ENCODE measurements at regions not wholly inside any gene's neighbourhood (a gene's known extent, or its start where the extent isn't known, plus 50 kb on each side); places are given as distances from the start of the nearest gene placed in this dataset.

DNA sequence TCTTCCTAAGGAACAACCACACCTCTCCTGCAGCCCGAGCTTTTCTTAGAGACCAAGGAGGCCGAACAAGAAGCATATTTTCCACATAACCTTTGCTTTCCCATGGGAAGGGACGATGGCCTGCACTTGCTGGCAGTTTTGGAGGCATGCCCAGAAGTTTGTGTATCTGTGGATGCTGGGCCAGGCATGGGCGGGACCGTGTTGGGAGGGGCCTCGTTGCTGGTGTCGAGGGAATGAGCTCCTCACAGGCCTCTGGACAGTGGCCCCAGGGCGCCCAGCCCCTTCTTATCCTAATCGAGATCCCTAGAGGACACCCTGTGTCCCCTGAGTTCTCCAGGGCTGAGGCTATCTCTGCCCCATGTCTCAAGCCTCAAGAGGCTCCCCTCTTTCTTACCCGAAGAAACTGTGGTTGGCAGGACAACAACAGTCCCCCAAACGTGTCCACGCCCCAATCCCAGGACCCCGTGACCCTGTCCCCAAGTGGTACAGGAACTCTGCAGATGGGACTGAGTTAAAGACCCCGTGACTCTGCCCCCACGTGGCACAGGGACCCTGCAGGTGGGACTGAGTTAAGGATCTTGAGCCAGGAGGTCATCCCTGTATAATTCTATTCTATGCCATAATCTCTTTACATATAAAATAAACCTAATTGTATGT lies 99.5 kb upstream of the BHLHE23 start:
- TF ChIP-seq, protein P1, sequence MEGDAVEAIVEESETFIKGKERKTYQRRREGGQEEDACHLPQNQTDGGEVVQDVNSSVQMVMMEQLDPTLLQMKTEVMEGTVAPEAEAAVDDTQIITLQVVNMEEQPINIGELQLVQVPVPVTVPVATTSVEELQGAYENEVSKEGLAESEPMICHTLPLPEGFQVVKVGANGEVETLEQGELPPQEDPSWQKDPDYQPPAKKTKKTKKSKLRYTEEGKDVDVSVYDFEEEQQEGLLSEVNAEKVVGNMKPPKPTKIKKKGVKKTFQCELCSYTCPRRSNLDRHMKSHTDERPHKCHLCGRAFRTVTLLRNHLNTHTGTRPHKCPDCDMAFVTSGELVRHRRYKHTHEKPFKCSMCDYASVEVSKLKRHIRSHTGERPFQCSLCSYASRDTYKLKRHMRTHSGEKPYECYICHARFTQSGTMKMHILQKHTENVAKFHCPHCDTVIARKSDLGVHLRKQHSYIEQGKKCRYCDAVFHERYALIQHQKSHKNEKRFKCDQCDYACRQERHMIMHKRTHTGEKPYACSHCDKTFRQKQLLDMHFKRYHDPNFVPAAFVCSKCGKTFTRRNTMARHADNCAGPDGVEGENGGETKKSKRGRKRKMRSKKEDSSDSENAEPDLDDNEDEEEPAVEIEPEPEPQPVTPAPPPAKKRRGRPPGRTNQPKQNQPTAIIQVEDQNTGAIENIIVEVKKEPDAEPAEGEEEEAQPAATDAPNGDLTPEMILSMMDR (IDR thresholded peaks at IDR 0.05): no peak
- H3K4me3 ChIP-seq: no peak overlapping the region
- H3K27ac ChIP-seq: peak overlapping the region in 1 of 2 donors; percentile 61
- DNase-seq (ENCODE audit: low spot score): peak; percentile 82

DNA sequence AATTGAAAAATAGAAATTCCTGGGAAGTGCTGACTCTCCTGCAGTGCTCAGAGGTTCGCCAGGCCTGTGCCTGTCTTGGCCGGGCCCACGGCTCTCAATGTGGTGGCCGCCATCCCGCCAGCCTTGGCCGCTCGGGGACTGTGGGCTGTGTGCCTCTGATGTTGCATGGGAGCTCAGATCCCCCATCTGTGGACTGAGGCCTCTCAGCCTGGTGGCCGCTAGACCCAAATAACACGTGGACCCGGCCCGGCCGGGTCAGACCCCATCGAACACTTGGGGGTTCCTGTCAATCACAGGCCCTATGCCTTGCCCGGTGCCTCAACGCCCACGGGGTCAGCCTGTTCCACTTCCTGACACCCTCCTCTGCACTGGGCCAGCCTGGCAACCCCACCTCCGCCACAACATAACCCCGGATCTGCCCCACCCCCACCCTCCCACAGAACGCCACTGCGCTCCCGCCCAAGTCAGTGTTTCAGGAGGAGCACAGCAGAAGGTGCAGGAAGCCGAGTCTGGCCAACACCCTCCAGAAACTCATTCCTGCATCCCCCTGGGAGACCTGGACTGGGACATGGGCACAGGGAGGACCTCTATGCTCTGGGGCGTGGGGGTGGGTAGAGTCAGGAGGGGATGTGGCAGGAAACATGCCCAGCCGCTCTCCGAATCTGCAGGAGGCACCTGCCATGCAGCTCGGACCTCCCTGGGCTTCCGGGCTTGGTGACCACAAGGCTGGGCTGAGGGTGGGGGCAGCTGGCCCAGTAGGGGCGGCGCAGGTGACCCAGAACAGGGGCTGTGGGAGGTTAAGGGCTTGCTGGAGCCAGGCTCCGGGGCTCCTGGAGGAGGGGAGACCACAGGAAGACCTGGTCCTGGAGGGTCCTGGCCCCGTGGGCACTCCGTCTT lies 98.7 kb upstream of the BHLHE23 start:
- Histone ChIP-seq H3K4me3 (no peak overlapping the region), H3K27ac (peak overlapping the region in 1 of 2 donors; percentile 61)
- TF ChIP-seq, protein P1 (IDR thresholded peaks at IDR 0.05): no peak
- DNase-seq (ENCODE audit: low spot score): no peak

DNA sequence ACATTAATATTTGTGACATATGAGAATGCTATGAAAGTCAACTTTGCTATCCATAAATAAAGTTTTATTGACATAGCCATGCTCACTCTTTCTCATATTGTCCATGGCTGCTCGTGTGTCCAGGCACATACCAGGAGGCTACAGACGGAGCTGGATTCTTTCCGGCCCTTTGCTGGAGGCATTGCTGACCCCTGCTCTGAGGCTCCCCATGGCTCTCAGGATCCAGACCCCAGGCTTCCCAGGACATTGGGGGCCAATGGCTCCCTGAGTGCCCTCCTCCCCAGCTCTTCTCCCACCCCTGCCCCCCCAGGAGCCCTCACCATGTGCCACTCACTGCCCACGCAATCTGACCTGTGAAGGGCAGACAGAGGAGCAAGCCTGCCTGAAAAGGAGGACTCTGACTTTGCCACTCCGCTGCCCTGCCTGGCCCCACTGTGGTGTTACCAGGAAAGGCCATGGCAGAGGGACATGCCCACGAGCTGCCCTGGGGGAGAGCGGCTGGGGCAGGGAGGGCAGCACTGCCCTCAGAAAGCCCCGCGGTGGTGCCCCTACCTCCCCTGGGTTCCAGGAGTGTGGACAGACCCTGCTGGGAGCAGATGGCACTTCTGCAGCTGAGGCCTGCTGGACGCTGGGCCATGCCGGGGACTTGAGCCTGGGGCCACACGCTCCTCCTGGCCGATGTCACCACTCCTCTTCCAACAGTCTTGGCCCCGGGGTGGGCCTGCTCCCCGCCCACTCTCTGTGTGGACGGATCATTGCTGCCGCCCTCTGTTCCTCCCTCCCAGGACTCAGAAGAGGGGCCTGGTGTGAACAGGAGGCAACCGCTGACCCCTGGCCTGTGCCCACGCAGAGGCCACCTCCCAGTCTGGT lies 97.8 kb upstream of the BHLHE23 start:
- Histone ChIP-seq H3K4me3 (no peak overlapping the region), H3K27ac (no peak overlapping the region)
- TF ChIP-seq, protein P1 (IDR thresholded peaks at IDR 0.05): no peak
- no peak for DNase-seq (ENCODE audit: low spot score)

DNA sequence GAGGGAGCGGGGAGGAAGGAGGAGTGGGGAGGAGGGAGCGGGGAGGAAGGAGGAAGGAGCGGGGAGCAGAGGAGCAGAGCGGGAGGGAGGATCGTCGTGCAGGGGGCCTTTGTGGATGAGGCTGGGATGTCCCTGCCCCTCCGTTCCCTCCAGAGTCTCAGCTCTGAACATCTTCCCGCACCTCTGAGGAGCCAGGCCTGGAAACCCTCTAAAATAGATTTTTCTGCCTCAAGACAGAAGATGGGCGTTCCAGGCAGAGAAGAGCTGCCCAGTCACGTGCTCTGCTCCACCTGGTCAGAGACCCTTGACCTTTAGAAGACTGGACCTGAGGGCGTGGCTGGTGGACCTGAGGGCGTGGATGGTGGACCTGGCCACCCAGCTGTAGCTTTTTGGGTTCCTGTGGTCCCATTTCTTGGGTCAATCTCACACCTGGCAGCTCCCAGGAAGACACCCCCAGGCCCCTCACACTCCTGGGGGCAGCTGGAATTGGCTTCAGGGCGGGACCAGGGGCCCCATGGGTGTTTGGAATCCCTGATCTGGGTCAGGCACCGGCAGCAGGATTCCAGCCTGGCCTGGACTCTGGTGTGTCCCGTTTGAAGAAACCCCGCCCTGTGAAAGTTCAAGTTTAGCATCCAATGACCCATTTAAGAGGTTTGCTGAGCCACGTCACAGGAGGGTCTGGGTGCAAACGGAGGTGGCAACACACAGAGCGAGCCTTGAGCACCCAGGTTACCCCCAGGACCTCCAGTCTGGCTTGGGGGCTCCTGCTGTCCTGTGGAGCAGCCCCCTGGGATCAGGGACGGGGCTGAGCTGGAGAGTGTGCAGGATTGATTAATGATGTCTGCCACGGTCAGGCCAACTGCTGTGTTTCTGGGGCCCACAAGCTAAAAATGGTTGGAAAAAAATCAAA lies 96.9 kb upstream of the BHLHE23 start:
- no peak for DNase-seq (ENCODE audit: low spot score)
- no peak overlapping the region for H3K27ac ChIP-seq
- TF ChIP-seq, protein P1 (IDR thresholded peaks at IDR 0.05): no peak
- no peak overlapping the region for H3K4me3 ChIP-seq

DNA sequence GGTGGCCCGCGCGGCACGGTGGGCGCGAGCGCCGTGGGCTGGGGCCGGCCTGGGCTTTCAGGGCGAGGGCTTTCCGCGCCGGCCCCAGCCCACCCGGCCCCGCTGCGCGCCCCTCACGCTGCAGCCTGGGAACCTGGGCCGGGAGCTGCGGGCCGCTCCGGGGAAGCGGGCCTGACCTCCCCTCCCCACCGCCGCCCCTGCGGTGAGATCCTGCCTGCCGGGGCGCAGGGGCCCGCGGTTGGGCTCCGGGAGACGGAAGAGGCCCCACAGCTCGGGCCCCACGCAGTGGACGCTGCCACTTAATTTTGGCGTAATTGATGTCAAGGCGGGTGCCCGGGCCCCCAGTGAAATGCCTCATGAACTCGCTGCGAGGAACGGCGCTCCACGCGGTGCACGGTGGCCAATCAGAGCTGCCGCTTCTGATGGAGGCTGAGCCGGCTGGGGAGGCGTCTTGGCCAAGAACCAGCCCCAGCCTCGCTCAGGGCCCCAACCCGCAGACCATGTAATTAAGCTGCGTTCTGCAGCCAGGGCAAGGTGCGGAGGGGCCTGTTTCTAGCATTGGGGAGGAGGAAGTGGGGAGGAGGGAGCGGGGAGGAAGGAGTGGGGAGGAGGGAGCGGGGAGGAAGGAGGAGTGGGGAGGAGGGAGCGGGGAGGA lies 96.1 kb upstream of the BHLHE23 start:
- Histone ChIP-seq H3K4me3 (peak overlapping the region; percentile 81), H3K27ac (peak overlapping the region; percentile 0 to 83)
- DNase-seq (ENCODE audit: low spot score): no peak
- TF ChIP-seq, protein P1 (IDR thresholded peaks at IDR 0.05): no peak
